ENCODE measurements at regions not wholly inside any gene's neighbourhood (a gene's known extent, or its start where the extent isn't known, plus 50 kb on each side); places are given as distances from the start of the nearest gene placed in this dataset.

GRCh38 chr1:55700359-55701130, 485.4 kb upstream of the USP24 start:
- Histone ChIP-seq H3K27ac (no peak overlapping the region), H3K4me3 (no peak overlapping the region), H3K36me3 (no peaks in the 10 kb centered on the region), H3K4me1 (replicated peaks) (peaks cover 4% of the 10 kb centered on the region), H3K9me3 (no peaks in the 10 kb centered on the region), H3K27me3 (replicated peaks; ENCODE audit: insufficient read depth) (no peaks in the 10 kb centered on the region)
- TF ChIP-seq POLR2AphosphoS5 (IDR thresholded peaks at IDR 0.05) (peak; percentile 3), POLR2A (IDR thresholded peaks at IDR 0.05) (no peak)
- TF ChIP-seq, protein P1, sequence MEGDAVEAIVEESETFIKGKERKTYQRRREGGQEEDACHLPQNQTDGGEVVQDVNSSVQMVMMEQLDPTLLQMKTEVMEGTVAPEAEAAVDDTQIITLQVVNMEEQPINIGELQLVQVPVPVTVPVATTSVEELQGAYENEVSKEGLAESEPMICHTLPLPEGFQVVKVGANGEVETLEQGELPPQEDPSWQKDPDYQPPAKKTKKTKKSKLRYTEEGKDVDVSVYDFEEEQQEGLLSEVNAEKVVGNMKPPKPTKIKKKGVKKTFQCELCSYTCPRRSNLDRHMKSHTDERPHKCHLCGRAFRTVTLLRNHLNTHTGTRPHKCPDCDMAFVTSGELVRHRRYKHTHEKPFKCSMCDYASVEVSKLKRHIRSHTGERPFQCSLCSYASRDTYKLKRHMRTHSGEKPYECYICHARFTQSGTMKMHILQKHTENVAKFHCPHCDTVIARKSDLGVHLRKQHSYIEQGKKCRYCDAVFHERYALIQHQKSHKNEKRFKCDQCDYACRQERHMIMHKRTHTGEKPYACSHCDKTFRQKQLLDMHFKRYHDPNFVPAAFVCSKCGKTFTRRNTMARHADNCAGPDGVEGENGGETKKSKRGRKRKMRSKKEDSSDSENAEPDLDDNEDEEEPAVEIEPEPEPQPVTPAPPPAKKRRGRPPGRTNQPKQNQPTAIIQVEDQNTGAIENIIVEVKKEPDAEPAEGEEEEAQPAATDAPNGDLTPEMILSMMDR (IDR thresholded peaks at IDR 0.05): no peak
- WGBS: 47% methylated on average over 2 of the region's 2 CpGs
- no peak for DNase-seq (ENCODE audit: low spot score)
- intact Hi-C loops (cut with DNase I): loop anchor here (5.0 kb wide), 1 partner anchor 123 kb away; no protein-coding TSS in a partner anchor

DNA sequence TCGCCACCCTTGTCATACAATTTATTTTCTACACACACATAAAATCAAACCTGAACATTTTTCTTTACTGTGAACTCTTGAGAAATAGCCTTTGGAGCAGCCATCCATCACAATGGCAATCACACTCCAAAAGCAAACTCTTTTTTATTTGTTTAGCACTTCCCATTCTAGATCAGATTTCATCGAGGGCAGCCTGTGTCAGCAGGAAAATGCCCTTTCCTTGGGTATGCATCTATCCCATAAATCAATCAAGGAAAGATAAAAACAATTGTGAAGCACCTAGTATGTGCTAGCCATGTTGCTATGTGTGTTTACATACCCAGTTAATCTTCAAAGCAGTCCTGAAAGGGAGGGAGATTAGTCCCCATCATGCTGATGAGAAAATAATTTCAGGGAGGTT, 484.1 kb upstream of the USP24 start:
- DNase-seq (ENCODE audit: low spot score): no peak
- Histone ChIP-seq H3K27ac (no peak overlapping the region), H3K4me3 (no peak overlapping the region), H3K4me1 (replicated peaks) (peaks cover 4% of the 10 kb centered on the region), H3K9me3 (no peaks in the 10 kb centered on the region), H3K36me3 (no peaks in the 10 kb centered on the region), H3K27me3 (replicated peaks; ENCODE audit: insufficient read depth) (no peaks in the 10 kb centered on the region)
- intact Hi-C loops (cut with DNase I): loop anchor here (10.0 kb wide), 1 partner anchor 876 kb away; the partner anchor contains the start of gene PLPP3
- WGBS: 51% methylated on average over 2 of the region's 2 CpGs
- TF ChIP-seq, protein P1 (IDR thresholded peaks at IDR 0.05): no peak
- TF ChIP-seq POLR2AphosphoS5 (IDR thresholded peaks at IDR 0.05) (no peak), POLR2A (IDR thresholded peaks at IDR 0.05) (no peak)

DNA sequence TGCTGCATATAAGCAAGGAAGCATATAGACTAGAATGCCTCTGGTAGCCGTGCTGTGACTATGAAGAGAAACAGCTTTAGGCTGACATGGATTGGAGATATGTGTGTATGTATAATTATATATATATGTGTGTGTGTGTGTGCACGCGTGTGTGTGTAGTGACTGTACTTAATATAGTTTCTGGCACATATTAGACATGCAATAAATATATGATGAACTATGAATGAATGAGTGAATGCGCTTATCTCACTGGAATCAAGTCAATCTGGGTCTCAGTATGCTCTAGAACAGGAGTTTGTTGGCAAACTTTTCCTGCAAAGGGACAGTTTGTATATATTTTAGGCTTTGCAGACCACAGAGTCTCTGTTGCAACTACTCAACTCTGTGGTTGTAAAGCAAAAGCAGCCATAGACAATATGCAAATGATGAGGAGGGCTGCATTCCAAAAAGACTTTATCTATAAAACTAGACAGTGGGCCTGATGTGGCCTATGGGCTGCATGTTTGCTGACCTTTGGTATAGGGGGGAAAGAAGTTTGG, 482.9 kb upstream of the USP24 start:
- Histone ChIP-seq H3K9me3 (no peaks in the 10 kb centered on the region), H3K36me3 (no peaks in the 10 kb centered on the region), H3K4me1 (replicated peaks) (peaks cover 4% of the 10 kb centered on the region), H3K4me3 (no peak overlapping the region), H3K27me3 (replicated peaks; ENCODE audit: insufficient read depth) (no peaks in the 10 kb centered on the region), H3K27ac (no peak overlapping the region)
- TF ChIP-seq POLR2AphosphoS5 (IDR thresholded peaks at IDR 0.05): no peak
- TF ChIP-seq POLR2A (IDR thresholded peaks at IDR 0.05): no peak
- TF ChIP-seq, protein P1 (IDR thresholded peaks at IDR 0.05): no peak
- no peak for DNase-seq (ENCODE audit: low spot score)
- intact Hi-C loops (cut with DNase I): loop anchor here (10.0 kb wide), 1 partner anchor 877 kb away; the partner anchor contains the start of gene PLPP3
- WGBS: 83% methylated on average over 4 of the region's 4 CpGs

DNA sequence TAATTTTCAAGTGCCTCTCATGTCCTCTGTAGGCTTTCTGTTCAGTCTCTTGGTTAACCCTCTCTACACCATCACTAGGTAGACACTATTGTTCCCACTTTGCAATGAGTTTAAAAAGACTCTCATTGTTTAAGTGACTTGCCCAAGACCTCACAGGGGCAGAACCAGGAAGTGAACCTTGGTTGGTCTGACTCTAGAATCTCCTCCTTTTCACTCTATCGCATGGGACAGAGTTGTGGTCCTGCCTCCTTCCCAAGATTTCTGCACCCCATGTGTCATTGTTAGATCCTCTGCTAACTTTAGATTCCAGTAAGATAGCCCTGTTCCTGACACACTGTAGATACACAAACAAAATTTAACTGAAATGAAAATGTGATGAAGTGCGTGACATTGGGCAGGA, 481.7 kb upstream of the USP24 start:
- no peak overlapping the region for H3K27ac ChIP-seq
- H3K4me1 ChIP-seq (replicated peaks): peaks cover 4% of the 10 kb centered on the region
- TF ChIP-seq POLR2A (IDR thresholded peaks at IDR 0.05) (no peak), POLR2AphosphoS5 (IDR thresholded peaks at IDR 0.05) (no peak)
- TF ChIP-seq, protein P1 (IDR thresholded peaks at IDR 0.05): no peak
- DNase-seq (ENCODE audit: low spot score): no peak
- no peak overlapping the region for H3K4me3 ChIP-seq
- WGBS: 89% methylated on average over 2 of the region's 2 CpGs
- no peaks in the 10 kb centered on the region for H3K36me3 ChIP-seq
- intact Hi-C loops (cut with DNase I): loop anchor here (10.0 kb wide), 1 partner anchor 878 kb away; the partner anchor contains the start of gene PLPP3
- no peaks in the 10 kb centered on the region for H3K27me3 ChIP-seq (replicated peaks; ENCODE audit: insufficient read depth)
- no peaks in the 10 kb centered on the region for H3K9me3 ChIP-seq

Measured in prostate gland (tissue), 2 donors.